Esophagus muscularis mucosa (tissue), 4 donors: ENCODE measurements at regions not wholly inside any gene's neighbourhood (a gene's known extent, or its start where the extent isn't known, plus 50 kb on each side); places are given as distances from the start of the nearest gene placed in this dataset.
A peak's percentile ranks its signal among the peaks of the same experiment; 100 is the strongest.

ENCODE experiments used
- DNase-seq: peaks from one replicate; pipeline ENCODE4 v3.0.0-alpha.2; 2017; ENCODE audit errors: extremely low spot score
- H3K27ac ChIP-seq, 4 donors: fragments of 200-600 bp; sonication (generic); replicated peaks in 1 of 4; 1 replicate in 3 of 4; 2 replicates in 1 of 4; pipeline ENCODE4 v1.5.1; 2016 to 2019; ENCODE audit warnings: mild to moderate bottlenecking in 1 of 4
- H3K27me3 ChIP-seq, 4 donors: fragments of 200-600 bp; sonication (generic); one replicate each; pipeline versions ENCODE4 v1.5.1 to v1.6.0; 2016 to 2019
- H3K36me3 ChIP-seq, 4 donors: fragments of 200-600 bp; sonication (generic); one replicate each; pipeline ENCODE4 v1.5.1; 2016 to 2019
- H3K4me1 ChIP-seq, 4 donors: fragments of 200-600 bp; sonication (generic); one replicate each; pipeline ENCODE4 v1.5.1; 2016 to 2019
- H3K4me3 ChIP-seq, 4 donors: fragments of 200-600 bp; sonication (generic); 1 replicate in 2 of 4; 2 replicates in 2 of 4; pipeline ENCODE4 v1.5.1; 2016 to 2019; ENCODE audit warnings: mild to moderate bottlenecking in 4 of 4, moderate library complexity in 1 of 4
- H3K9me3 ChIP-seq, 4 donors: fragments of 200-600 bp; sonication (generic); 1 replicate in 3 of 4; 2 replicates in 1 of 4; pipeline ENCODE4 v1.5.1; 2016 to 2019
- EP300 ChIP-seq: sonication (generic); formaldehyde crosslinking; IDR thresholded peaks from one replicate; pipeline ENCODE4 v1.6.1; 2017; ENCODE audit warnings: antibody characterized with exemption
- POLR2A ChIP-seq: fragments of 450-650 bp; IDR thresholded peaks from one replicate; pipeline ENCODE4 v1.6.1; 2017; ENCODE audit warnings: antibody characterized with exemption, moderate library complexity, mild to moderate bottlenecking, low read depth
- POLR2AphosphoS5 ChIP-seq, 2 donors: sonication (generic); formaldehyde crosslinking; IDR thresholded peaks; one replicate each; pipeline ENCODE4 v1.6.1; 2017; ENCODE audit warnings: antibody characterized with exemption in 2 of 2
- WGBS: methylation state at CpG from one replicate; pipeline ENCODE4 v1.1.5; 2018; 5-methylcytosine and 5-hydroxymethylcytosine counted together
- intact Hi-C: fragments of 100-400 bp; cut with DNase I; formaldehyde crosslinking; loops from one replicate; pipeline ENCODE4 v1.15.1; 2023
- TF ChIP-seq, protein P1 (sequence below), 3 experiments: fragments of 200-600 bp in 2 of 3; fragments of 450-650 bp in 1 of 3; sonication (generic) in 2 of 3; IDR thresholded peaks; one replicate each; pipeline ENCODE4 v1.5.1; 2017 to 2019; ENCODE audit warnings: antibody characterized with exemption in 3 of 3, mild to moderate bottlenecking in 2 of 3, moderate library complexity in 1 of 3

DNA sequence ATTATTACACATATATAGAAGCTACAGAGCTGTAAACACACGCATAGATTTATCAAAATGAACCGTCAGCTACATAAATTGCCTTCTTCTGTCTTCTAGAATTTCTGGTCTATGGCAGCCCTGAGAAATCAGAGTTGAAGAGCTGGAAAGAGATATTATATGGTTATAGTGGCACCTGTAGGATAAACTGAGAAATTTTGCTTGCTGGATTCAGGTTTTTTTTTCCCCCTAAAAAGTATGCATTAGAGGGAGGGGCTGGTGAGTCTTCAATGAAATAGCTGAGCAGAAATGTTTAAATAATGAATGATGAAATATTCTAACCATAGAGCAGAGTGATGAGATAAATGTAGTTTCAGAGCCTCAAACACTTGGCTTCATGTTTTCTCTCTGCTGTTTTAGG, 78.0 kb upstream of the DYNC1I1 start:
- Histone ChIP-seq H3K27me3 (peaks cover 0 to 8% (median 0%) of the 10 kb centered on the region in 4 donors), H3K9me3 (no peaks in the 10 kb centered on the region), H3K4me3 (no peak overlapping the region), H3K27ac (no peak overlapping the region), H3K4me1 (peaks cover 0 to 8% (median 1%) of the 10 kb centered on the region in 4 donors), H3K36me3 (no peaks in the 10 kb centered on the region)
- DNase-seq, result no peak
- no peak for TF ChIP-seq POLR2AphosphoS5 (IDR thresholded peaks at IDR 0.05)
- no peak for TF ChIP-seq POLR2A
- TF ChIP-seq, protein P1, sequence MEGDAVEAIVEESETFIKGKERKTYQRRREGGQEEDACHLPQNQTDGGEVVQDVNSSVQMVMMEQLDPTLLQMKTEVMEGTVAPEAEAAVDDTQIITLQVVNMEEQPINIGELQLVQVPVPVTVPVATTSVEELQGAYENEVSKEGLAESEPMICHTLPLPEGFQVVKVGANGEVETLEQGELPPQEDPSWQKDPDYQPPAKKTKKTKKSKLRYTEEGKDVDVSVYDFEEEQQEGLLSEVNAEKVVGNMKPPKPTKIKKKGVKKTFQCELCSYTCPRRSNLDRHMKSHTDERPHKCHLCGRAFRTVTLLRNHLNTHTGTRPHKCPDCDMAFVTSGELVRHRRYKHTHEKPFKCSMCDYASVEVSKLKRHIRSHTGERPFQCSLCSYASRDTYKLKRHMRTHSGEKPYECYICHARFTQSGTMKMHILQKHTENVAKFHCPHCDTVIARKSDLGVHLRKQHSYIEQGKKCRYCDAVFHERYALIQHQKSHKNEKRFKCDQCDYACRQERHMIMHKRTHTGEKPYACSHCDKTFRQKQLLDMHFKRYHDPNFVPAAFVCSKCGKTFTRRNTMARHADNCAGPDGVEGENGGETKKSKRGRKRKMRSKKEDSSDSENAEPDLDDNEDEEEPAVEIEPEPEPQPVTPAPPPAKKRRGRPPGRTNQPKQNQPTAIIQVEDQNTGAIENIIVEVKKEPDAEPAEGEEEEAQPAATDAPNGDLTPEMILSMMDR (IDR thresholded peaks at IDR 0.05), result no peak
- TF ChIP-seq EP300, result no peak
- intact Hi-C loops, result no loop called here
- 66% methylated on average over 2 of the region's 2 CpGs for WGBS

DNA sequence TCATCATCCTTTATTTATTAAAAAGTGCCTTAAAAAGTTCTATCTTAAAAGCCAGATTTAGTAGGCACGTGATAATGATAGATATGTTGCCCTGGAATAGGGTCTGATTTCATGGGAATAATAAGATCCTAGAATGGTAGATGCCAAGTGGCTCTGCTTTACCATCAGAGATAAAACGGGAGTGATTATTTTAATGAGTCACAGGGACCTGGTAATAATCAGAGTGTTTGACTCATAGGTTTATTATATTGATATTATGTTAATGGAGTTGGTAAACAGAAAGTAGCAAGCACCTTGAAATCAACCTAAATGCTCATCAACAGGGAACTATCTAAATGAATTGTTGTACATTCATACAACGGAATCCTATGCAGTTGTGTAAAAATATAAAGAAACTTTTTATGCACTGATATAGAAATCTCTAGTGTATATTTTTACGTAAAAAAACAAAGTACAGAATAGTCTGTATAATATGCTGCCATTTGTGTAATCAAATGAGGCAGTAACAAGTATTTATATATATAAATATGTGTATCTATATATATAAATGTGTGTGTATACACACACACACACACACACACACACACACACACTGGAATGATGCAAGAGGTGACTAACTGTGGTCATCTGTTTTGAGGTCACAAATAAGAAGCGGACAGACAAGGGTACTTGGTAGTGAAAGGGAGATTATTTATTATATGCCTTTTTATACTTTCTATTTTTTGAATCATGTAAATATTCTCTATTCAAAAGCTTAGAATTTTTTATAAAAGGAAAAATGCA, 78.6 kb upstream of the DYNC1I1 start:
- no peak for DNase-seq
- Histone ChIP-seq H3K27ac (no peak overlapping the region), H3K36me3 (no peaks in the 10 kb centered on the region), H3K27me3 (peaks cover 0 to 8% (median 0%) of the 10 kb centered on the region in 4 donors), H3K4me1 (peaks cover 0 to 8% (median 2%) of the 10 kb centered on the region in 4 donors), H3K4me3 (no peak overlapping the region), H3K9me3 (no peaks in the 10 kb centered on the region)
- 78% methylated on average over 5 of the region's 5 CpGs for WGBS
- intact Hi-C loops, result no loop called here
- TF ChIP-seq, protein P1 (IDR thresholded peaks at IDR 0.05), result no peak
- TF ChIP-seq POLR2A (no peak), EP300 (no peak), POLR2AphosphoS5 (IDR thresholded peaks at IDR 0.05) (no peak)

DNA sequence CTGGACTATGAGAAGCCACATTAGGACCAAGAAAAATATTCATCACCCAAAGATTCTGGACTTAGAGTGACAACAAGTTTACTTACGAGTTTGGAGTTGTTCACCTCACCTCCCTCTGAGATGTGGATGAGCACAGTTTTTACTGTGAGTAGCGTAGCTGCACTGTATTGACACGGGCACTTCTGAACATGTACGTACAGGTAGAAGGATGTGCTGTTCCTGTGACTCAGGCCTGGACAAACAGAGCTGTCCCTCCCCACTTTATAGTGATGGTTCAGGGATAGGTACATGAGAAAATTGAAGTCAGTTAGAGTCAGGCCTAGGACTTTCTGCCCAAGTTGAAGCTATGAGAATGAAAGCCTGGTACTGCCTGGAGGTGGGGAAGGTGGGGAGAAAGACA, 80.9 kb upstream of the DYNC1I1 start:
- WGBS, result 63% methylated on average over 4 of the region's 4 CpGs
- no peak for TF ChIP-seq POLR2A
- no peak for TF ChIP-seq EP300
- TF ChIP-seq, protein P1 (IDR thresholded peaks at IDR 0.05), result no peak
- TF ChIP-seq POLR2AphosphoS5 (IDR thresholded peaks at IDR 0.05), result no peak
- DNase-seq, result no peak
- intact Hi-C loops, result no loop called here
- Histone ChIP-seq H3K4me1 (peaks cover 0 to 11% (median 2%) of the 10 kb centered on the region in 4 donors), H3K27ac (no peak overlapping the region), H3K9me3 (no peaks in the 10 kb centered on the region), H3K27me3 (peaks cover 0 to 8% (median 0%) of the 10 kb centered on the region in 4 donors), H3K36me3 (no peaks in the 10 kb centered on the region), H3K4me3 (no peak overlapping the region)

DNA sequence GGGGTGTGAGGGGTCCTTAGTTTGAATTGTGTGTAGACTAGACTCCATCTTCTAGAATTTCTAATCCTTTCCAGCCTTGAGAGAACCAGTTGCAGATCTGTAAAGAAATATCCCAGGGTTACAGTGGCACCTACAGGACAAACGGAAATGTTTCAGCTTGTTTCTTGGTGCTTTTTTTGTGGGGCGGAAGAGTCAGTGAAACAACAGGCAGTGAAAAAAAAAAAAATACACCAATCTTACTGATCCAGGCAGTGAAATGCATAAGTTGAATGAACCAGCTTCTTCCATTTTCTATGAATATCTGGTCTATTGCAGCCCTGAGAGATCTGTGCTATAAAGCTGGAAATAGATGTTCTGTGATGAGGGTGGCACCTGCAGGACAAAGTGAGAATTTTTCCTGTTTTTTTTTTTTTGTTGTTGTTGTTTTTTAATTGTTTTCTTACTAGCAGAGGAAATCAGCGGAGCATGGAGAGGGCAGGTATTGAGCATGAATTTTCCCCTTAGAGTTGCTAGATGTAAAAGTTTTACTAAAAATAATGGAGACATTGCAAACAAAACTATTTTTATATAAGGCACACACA, 81.9 kb upstream of the DYNC1I1 start:
- DNase-seq, result no peak
- Histone ChIP-seq H3K4me3 (peak overlapping the region in 1 of 4 donors; percentile 19), H3K27me3 (peaks cover 0 to under 1% (median 0%) of the 10 kb centered on the region in 4 donors), H3K9me3 (no peaks in the 10 kb centered on the region), H3K36me3 (no peaks in the 10 kb centered on the region), H3K4me1 (peaks cover 0 to 20% (median 4%) of the 10 kb centered on the region in 4 donors), H3K27ac (no peak overlapping the region)
- 6% methylated on average over 3 of the region's 3 CpGs for WGBS
- intact Hi-C loops, result no loop called here
- TF ChIP-seq, protein P1 (IDR thresholded peaks at IDR 0.05), result peak; percentile 61 to 68 (median 66)
- no peak for TF ChIP-seq POLR2AphosphoS5 (IDR thresholded peaks at IDR 0.05)
